Subcutaneous abdominal adipose tissue (tissue), 5 donors: ENCODE measurements at regions not wholly inside any gene's neighbourhood (a gene's known extent, or its start where the extent isn't known, plus 50 kb on each side); places are given as distances from the start of the nearest gene placed in this dataset.

Experiments
- H3K27ac ChIP-seq: one replicate; pipeline ENCODE4 v1.7.0; 2013; ENCODE audit warnings: low read depth, mild to moderate bottlenecking, inconsistent platforms, low read length, moderate library complexity
- H3K27me3 ChIP-seq, 5 donors: one replicate each; pipeline ENCODE4 v1.7.0; 2013; ENCODE audit warnings: low read length in 5 of 5, inconsistent platforms in 1 of 5; ENCODE audit not compliant: control insufficient read depth in 5 of 5, insufficient read depth in 4 of 5
- H3K36me3 ChIP-seq, 5 donors: one replicate each; pipeline ENCODE4 v1.7.0; 2013; ENCODE audit warnings: low read length in 5 of 5; ENCODE audit not compliant: control insufficient read depth in 5 of 5, insufficient read depth in 5 of 5
- H3K4me1 ChIP-seq, 5 donors: one replicate each; pipeline ENCODE4 v1.7.0; 2013; ENCODE audit warnings: low read length in 5 of 5, mild to moderate bottlenecking in 3 of 5, moderate library complexity in 1 of 5; ENCODE audit not compliant: control insufficient read depth in 5 of 5, insufficient read depth in 5 of 5
- H3K4me3 ChIP-seq, 5 donors: one replicate each; pipeline ENCODE4 v1.7.0; 2013; ENCODE audit warnings: low read length in 5 of 5, low read depth in 1 of 5
- H3K9ac ChIP-seq, 5 donors: one replicate each; pipeline ENCODE4 v1.7.0; 2013; ENCODE audit warnings: low read length in 5 of 5, mild to moderate bottlenecking in 4 of 5, moderate library complexity in 3 of 5
- H3K9me3 ChIP-seq, 5 donors: one replicate each; pipeline ENCODE4 v1.7.0; 2013; ENCODE audit warnings: low read length in 5 of 5; ENCODE audit not compliant: control insufficient read depth in 5 of 5
- donor health status: healthy.
- donor health status: healthy.
- donor health status: healthy.
- donor health status: healthy.
- donor health status: healthy.

DNA sequence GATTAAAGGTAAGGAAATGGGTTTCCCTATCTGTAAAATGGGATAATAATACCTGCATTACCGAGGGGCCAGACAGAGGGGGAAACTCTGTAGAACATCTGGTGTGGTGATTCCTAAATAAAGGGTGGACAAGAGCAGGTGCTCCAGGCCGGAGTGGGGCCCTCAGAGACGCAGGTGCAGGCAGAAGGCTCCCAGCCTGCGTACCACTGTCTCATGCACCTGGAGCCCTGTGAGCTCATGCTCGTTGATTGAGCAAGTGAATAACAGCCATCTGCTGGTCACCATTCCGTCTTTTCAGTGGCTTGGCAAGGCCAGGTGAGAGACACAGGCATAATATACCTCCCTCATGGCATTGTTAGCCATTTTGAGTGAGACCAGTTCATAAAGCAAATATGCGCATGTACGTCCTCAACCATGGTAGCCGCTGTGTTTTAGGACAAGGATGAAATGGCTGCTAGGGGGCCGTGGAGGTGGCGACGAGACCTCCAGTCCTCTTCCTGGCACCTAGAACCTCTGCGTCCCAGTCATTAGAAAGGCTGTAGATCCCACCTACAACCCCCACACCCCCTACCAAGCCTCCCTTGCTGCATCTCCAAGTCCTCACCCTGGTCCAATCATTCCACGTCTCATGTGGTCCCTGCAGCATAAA, 198.0 kb upstream of the MVB12B start:
- Histone ChIP-seq H3K9me3 (peaks cover 0 to 4% (median 0%) of the 10 kb centered on the region in 5 donors), H3K36me3 (no peaks in the 10 kb centered on the region), H3K9ac (no peak overlapping the region), H3K27me3 (peaks cover 0 to 9% (median 4%) of the 10 kb centered on the region in 5 donors), H3K4me1 (peaks cover 0 to 12% (median 8%) of the 10 kb centered on the region in 5 donors), H3K27ac (no peak overlapping the region), H3K4me3 (no peak overlapping the region)

DNA sequence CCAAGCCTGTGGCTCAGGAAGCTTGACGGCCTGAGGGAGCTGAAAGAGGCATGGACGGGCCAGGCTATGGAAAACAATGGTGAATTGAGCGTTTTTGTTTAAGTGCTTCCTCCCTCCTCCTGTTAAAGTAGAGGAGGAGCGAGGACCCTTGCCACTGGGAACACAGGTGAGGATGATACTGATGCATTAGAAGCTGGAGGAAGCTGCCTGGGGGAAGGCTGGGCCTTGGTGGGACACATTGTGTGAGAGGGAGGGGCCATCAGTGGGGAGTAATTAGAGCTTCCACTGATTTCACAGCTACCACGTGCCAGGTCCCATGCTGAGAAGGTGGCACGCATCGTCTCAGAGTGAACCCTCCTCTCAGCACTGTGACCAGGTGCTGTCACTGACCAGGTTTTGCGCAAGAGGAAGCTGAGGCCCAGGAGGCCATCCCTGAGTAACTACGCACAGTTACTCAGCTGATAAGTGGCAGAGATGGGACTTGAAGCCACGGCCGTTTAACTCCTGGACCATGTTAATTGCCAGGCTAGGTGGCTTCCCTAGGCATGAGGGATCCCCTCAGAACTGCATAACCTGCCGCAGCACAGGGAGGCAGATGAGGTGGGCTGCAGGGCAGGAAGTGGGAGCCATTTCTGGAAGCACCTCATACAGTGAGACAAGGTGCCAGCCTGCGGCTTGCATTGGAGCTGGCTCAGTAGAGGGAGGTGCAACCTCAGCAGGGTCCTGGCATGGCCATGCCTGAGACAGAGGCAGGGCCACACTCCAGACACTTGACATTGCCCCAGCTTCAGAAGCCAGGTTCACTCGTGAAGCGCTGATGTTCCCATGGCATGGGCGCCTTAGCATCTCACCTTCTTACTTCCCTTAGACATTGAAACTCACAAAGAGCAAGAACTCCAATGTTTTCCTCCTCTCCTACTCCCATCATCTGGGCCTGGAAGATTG, 195.3 kb upstream of the MVB12B start:
- Histone ChIP-seq H3K36me3 (no peaks in the 10 kb centered on the region), H3K27ac (no peak overlapping the region), H3K9ac (no peak overlapping the region), H3K9me3 (peaks cover 0 to 10% (median 4%) of the 10 kb centered on the region in 5 donors), H3K4me1 (no peaks in the 10 kb centered on the region), H3K4me3 (no peak overlapping the region), H3K27me3 (peaks cover 0 to 9% (median 4%) of the 10 kb centered on the region in 5 donors)

DNA sequence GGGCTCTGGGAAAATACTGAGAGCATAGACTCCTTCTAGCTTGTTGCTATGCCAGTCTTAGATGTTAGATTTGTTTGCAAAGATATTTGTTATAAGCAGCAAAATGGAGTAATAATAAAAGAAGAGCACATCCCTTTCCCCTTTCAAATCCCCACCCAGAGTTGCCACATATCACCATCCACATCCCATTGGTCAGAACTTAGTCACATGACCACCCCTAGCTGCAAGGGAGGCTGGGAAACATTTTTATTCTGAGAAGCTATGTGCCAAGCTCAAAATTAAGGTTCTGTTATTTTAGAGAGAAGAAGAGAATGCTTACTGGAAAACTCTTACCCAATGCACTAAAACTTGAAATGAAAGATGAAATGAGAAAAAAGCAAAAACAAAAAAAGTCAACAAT, 193.9 kb upstream of the MVB12B start:
- Histone ChIP-seq H3K36me3 (no peaks in the 10 kb centered on the region), H3K27me3 (peaks cover 0 to 6% (median 0%) of the 10 kb centered on the region in 5 donors), H3K9me3 (peaks cover 4 to 18% (median 8%) of the 10 kb centered on the region in 5 donors), H3K4me3 (no peak overlapping the region), H3K4me1 (no peaks in the 10 kb centered on the region), H3K9ac (no peak overlapping the region), H3K27ac (no peak overlapping the region)

DNA sequence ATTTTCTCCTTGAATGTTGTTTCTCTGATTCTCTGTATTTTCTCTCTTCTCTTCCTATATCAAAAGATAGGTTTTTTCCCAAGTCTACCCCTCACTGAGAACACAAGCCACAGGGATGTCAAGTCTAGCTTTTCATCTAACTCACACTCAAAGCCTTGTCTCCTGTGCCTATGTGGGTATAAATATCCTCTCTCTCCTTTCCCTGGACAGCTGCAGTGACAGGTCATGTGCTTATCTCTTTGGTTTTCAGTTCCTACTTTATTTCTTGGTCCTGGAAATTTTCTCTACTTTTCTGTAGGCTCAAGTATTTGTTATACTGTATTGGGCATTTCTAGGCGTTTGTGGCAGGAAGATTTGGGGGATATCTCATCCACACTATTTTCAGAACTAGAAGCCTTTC, 182.4 kb upstream of the MVB12B start:
- Histone ChIP-seq H3K9me3 (peaks cover 1 to 19% (median 10%) of the 10 kb centered on the region in 5 donors), H3K36me3 (no peaks in the 10 kb centered on the region), H3K9ac (no peak overlapping the region), H3K4me1 (no peaks in the 10 kb centered on the region), H3K27me3 (peaks cover 18 to 25% (median 20%) of the 10 kb centered on the region in 5 donors), H3K4me3 (no peak overlapping the region), H3K27ac (no peak overlapping the region)

DNA sequence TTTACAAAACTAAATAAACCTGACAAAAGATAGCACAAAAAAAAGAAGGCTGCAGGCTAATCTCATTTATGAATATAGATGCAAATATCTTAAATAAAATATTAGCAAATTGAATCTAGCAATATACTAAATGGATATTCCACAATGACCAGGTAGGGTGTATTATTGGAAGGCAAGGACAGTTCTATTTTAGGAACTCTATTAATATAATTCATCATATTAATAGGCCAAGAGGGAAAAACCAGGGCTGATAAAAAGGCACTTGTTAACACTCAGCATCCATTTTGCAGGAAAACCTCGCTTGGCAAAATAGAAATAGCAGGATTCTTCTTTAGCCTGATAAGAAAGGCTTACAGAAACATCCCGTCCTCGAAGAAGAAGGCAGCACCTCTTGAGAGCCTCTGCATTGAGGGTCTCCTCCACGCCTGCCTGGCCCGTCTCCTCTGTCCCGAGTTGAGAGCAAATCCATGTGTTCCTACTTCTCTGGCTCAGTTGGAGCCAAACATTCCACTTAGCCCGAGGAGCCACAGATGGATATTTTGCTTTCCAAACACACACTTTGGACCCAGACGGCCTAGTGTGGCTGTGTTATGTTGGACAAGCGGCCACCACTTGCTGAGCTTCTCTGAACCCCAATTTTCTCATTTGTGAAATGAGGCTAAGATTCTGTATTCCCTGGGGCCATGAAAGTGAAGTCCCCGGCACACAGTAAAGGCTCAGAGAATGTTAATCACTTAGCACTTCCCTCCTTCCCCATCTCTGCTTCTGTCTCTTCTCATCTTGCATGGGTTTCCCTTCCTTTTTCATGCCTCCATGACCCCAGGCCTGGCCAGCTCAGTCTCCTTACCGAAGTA, 181.8 kb upstream of the MVB12B start:
- Histone ChIP-seq H3K9me3 (peaks cover 0 to 18% (median 7%) of the 10 kb centered on the region in 5 donors), H3K27ac (no peak overlapping the region), H3K4me3 (no peak overlapping the region), H3K27me3 (peaks cover 18 to 25% (median 20%) of the 10 kb centered on the region in 5 donors), H3K4me1 (no peaks in the 10 kb centered on the region), H3K9ac (no peak overlapping the region), H3K36me3 (no peaks in the 10 kb centered on the region)

DNA sequence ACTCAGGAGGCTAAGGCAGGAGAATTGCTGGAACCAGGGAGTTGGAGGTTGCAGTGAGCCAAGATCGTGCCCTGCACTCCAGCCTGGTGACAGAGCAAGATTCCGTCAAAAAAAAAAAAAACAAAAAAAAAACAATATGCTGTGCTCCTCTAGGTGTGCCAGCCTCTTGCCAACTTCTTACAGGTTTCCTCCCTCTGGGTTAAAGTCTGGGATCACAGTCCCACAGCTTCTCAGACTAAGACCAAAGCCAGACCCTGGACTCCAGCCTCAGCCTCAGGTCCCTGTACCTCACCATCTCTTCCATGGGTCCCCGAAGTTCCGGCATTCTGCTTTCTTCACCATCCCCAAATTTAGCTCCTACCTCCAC, 180.8 kb upstream of the MVB12B start:
- H3K27me3 ChIP-seq: peaks cover 18 to 25% (median 20%) of the 10 kb centered on the region in 5 donors
- H3K36me3 ChIP-seq: no peaks in the 10 kb centered on the region
- H3K27ac ChIP-seq: no peak overlapping the region
- H3K9ac ChIP-seq: no peak overlapping the region
- peaks cover 0 to 14% (median 6%) of the 10 kb centered on the region in 5 donors for H3K9me3 ChIP-seq
- no peaks in the 10 kb centered on the region for H3K4me1 ChIP-seq
- no peak overlapping the region for H3K4me3 ChIP-seq

DNA sequence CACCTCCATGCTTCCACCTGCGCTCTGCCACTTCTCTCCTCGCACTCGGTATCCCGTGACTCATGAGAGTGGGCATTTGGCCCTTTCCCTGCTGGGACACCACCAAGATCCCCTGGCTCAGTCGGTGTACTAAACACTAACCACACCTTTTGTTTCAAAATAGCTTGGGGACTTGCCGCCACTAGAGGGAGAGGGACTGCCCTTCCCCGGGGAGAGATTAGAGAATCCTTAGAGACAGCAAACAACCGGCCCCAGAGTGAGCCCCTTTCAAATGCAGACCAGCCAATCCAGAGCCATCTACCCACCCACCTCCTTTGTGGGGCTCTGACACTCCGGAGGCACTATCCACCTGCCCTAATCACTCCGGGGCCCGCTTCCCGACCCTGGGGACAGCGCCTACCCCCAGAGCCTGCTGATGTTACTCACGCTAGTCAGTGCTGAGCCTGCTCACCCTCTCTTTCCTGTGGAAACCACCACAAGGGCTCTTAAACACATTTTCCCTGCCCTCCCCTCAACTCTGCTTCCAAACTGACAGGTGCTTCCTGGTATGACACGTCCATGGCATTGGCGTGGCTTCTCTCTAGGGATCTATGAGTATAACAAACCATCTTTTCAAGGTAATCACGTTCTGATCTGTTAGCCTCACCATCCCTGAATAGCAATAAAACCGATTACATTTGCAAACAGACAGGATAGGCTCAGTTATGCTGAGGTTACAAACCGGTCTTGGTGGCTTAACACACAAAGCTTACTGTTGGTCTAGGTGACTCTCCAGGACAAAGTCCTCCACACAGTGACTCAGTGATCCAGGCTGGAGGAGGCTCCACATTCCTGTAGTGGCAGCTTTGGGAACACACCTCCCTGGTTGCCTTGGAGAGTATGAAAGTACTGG, 180.1 kb upstream of the MVB12B start:
- H3K27ac ChIP-seq: no peak overlapping the region
- peaks cover 0 to 8% (median 6%) of the 10 kb centered on the region in 5 donors for H3K9me3 ChIP-seq
- H3K4me1 ChIP-seq: no peaks in the 10 kb centered on the region
- H3K9ac ChIP-seq: no peak overlapping the region
- no peaks in the 10 kb centered on the region for H3K36me3 ChIP-seq
- H3K27me3 ChIP-seq: peaks cover 18 to 25% (median 20%) of the 10 kb centered on the region in 5 donors
- H3K4me3 ChIP-seq: no peak overlapping the region

DNA sequence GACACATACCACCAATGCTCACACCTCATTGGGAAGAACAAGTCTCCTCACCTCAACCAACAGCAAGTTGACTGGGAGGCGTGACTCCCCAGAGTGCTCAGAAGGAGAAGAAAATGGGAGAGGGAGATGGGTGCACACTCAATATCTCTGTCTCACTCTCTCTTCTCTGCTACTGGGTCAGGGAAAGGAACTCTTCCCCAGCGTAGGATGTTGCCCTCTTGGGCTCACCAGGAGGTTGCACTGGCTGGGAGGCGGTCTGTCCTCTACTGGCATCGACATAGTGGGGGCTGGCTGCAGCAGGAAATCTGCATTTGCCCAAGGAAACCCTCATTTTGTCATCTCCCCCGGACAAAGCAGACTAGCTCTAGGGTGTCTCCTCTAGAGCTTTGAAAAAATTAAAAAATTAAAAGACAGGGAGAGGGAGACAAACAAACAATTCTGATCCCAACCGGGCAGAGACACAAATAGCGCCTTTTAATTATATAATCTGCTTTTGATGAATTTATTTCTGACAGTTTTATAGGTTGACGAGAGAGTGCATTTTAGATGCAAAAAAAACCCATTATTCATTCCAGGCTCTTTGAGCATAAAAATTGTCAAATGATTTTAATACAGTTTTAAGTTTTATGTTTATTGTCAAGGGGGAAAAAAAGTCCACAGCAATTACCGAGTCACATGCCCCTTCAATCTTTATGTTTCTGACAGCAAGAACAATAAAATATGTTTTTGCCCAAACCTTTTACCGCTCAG, 179.3 kb upstream of the MVB12B start:
- H3K9ac ChIP-seq: no peak overlapping the region
- H3K36me3 ChIP-seq: no peaks in the 10 kb centered on the region
- peaks cover 20 to 25% (median 21%) of the 10 kb centered on the region in 5 donors for H3K27me3 ChIP-seq
- H3K4me1 ChIP-seq: no peaks in the 10 kb centered on the region
- H3K27ac ChIP-seq: no peak overlapping the region
- H3K9me3 ChIP-seq: peaks cover 0 to 7% (median 6%) of the 10 kb centered on the region in 5 donors
- no peak overlapping the region for H3K4me3 ChIP-seq
